ENCODE measurements at regions not wholly inside any gene's neighbourhood (a gene's known extent, or its start where the extent isn't known, plus 50 kb on each side); places are given as distances from the start of the nearest gene placed in this dataset.

DNA sequence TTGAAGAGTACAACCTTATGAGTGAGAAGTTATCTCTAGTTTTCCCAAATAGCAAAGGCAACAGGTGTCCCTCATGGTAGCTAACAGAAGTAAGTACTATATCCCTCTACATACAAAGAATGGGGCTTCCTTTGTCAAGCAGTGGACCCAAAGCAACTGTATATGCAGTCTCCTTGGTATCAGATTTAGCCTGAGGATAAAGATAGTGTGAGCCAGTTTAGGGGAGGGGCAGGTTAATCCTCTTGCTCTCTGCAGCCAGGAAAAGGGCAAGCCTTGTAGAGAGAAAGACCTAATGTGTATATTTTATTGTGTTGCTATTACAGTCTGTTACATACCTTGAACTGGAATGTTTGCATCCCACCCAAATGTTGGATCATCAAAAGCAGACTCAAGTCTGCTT lies 117.9 kb upstream of the COL8A1 start:
- TF ChIP-seq, protein P1, sequence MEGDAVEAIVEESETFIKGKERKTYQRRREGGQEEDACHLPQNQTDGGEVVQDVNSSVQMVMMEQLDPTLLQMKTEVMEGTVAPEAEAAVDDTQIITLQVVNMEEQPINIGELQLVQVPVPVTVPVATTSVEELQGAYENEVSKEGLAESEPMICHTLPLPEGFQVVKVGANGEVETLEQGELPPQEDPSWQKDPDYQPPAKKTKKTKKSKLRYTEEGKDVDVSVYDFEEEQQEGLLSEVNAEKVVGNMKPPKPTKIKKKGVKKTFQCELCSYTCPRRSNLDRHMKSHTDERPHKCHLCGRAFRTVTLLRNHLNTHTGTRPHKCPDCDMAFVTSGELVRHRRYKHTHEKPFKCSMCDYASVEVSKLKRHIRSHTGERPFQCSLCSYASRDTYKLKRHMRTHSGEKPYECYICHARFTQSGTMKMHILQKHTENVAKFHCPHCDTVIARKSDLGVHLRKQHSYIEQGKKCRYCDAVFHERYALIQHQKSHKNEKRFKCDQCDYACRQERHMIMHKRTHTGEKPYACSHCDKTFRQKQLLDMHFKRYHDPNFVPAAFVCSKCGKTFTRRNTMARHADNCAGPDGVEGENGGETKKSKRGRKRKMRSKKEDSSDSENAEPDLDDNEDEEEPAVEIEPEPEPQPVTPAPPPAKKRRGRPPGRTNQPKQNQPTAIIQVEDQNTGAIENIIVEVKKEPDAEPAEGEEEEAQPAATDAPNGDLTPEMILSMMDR (IDR thresholded peaks at IDR 0.05): no peak
- TF ChIP-seq POLR2A (IDR thresholded peaks at IDR 0.05): no peak
- no peak for TF ChIP-seq POLR2AphosphoS5 (IDR thresholded peaks at IDR 0.05)

Measured in sigmoid colon (tissue), 4 donors.